H54 (cell line): ENCODE measurements at regions not wholly inside any gene's neighbourhood (a gene's known extent, or its start where the extent isn't known, plus 50 kb on each side); places are given as distances from the start of the nearest gene placed in this dataset.
"Not testable (repeated sequence)": the region's sequence is repeated elsewhere in the genome, so short reads cannot be mapped to it uniquely, and the experiment has no call there.

Source experiments
- DNase-seq: peaks from one replicate; pipeline ENCODE4 v3.0.0; 2011; ENCODE audit warnings: low spot score, mixed read lengths; ENCODE audit not compliant: insufficient read length
- FAIRE-seq: peaks from 3 replicates; lab custom pipeline; 2011; peaks lifted over from hg19 to GRCh38; lab: Jason Lieb, UNC
- POLR2A ChIP-seq: IDR thresholded peaks from 2 replicates; pipeline ENCODE4 v1.6.1; 2011; ENCODE audit warnings: low read depth, mild to moderate bottlenecking, low read length

DNA sequence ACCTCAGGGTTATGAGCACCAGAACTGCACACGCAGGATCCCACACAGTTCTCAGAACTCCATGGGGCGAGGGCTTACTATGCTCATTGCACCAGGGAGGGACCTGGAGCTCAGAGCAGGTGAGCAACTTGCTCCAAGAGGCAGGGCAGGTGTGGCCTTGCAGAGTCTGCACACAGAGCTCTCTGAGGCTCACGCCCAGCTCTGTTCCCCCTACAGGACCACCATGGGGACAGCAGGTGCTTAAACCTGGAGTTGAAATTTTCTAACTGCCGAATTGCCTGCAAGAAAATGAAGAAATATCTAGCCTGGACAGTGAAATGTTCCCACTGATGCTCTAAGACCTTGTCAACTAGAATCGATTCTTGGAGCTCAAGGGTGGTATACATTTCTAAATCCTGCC is 49.9 kb upstream of the MSMB start:
- DNase-seq, FAIRE-seq: not testable (repeated sequence)

DNA sequence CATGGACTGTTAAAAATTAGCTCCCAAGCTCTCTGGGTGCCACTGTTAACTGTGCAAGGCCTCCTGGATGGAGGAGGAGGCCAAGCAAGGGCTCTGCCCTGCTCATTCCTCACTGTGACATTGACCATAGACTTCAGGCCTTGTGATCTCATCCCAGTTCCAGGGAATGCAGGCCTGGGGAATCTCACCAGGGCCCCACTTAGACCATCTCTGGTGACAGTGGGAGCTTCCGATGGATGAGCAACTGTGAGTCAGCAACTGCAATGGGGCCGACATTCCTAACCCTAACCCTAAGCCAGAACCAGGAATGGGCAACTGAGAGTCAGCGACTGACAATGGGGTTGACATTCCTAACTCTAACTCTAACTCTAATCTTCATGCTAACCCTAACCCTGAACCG is 50.4 kb upstream of the MSMB start:
- TF ChIP-seq POLR2A: no peak
- DNase-seq (peak; percentile 26), FAIRE-seq (no peak)

GRCh38 chr10:46096909-46097575 is 51.0 kb upstream of the MSMB start:
- FAIRE-seq (no peak), DNase-seq (no peak)
- no peak for TF ChIP-seq POLR2A

- DNase-seq (no peak), FAIRE-seq (no peak)
- no peak for TF ChIP-seq POLR2A
Measured at GRCh38 chr10:46097576-46098317, 51.7 kb upstream of the MSMB start.

DNA sequence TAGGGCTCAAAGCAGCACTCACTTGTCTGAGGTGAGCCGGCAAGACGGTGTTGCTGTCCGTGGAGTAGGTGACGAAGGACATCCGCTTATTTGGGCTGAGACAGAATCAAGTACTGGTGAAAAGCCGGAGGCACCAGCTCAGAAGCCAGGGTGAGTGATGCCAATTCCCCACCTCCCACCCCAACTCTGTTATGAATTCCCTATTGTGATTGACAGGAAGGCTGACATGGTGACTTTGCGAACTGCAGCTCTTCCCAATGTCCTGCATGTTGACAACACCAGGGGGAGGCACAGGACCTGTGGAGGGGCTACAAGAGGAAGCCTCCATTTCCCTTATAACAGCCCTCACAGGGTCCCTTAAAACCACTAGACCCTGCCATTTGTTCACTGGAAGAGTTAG is 52.3 kb upstream of the MSMB start:
- FAIRE-seq: no peak
- TF ChIP-seq POLR2A: no peak

GRCh38 chr10:46098925-46099324 is 52.9 kb upstream of the MSMB start:
- not testable (repeated sequence) for DNase-seq, FAIRE-seq

More for the DNA sequence above, 52.3 kb upstream of the MSMB start:
- DNase-seq: no peak

GRCh38 chr10:46104071-46104585 is 58.1 kb upstream of the MSMB start:
- TF ChIP-seq POLR2A: no peak
- DNase-seq: no peak
- FAIRE-seq: no peak

DNA sequence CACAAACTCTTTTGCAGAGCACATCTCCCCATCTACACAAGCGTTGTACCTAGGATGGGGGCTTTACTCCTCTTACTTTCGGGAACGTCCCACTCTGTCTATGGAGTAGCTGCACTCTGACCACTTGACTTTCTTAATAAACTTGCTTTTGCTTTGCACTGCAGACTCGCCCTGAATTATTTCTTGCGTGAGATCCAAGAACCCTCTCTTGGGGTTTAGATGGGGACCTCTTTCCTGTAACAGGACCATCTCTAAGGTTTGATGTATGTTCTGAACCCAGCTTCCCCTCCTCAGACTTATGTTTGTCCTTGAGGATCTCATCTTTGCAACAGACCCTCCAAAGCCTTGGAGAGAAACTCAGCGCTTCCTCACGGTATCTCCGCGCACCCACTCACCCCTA is 59.3 kb upstream of the MSMB start:
- FAIRE-seq, DNase-seq: not testable (repeated sequence)

DNA sequence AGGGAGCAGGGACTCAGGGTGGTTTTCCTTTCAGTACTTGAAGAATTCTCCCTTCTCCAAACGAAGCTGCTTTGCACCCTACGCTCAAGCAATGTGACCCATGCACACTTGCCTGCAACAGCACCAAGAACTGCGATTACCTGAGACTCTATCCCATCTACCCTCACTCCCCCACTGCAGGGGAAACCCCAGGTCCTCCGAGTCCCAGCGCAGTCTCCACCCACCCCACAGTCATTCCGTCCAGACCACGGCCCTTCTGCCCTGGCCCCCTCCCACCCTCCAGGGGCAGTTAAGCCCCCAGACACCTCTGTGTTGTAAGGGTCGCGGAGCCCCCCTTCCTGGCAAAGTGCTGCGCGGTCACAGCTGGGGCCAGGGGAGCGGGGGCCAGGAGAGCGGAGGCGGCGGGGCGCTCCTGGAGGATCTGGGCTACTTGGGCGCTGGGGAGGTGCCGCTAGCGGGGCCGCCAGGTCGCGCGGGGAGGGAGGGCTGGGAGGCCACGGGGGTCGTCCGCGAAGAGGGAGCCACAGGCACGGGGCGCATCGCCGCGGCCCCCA is 59.9 kb upstream of the MSMB start:
- not testable (repeated sequence) for FAIRE-seq, DNase-seq

DNA sequence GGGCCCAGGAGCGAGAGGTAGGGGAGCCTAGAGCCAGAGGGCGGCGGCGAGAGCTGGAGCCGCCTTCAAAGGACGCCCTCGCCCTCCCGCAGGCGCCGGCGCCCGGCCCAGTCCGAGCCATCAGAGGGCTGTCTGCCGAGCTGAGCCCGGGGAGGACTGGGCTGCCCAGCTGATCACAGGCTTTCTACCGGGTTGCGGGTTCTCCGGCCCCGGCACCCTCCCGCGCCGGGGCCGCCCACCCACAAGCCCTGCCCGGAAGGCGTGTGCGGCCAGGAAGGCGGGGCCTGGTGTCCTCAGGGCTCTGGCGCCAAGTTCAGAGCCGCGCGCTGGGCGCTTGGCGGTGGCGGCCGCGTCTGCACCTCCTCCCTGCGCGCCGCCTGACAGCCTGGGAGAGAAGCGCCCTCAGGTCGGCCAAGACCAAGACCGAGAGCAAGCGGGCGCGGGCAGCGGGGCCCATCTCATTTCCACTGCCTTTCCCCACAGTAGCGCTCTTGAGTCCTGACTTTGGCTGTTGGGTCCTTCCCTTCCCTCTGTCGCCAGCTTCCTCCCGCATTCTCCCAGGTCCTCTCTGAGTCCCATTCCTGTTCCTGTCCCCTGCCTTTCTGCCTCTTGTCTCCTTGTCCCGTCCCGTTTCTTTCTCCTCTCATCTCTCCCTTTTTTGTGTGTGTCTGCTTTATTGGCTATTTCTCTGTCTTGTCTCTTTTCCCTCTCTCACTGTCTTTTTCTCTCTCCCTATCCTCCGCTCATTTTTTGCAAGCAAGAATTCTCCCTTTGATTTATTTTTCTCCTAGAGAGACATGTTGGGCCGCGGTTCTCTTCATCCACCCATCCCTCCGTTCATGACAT is 60.6 kb upstream of the MSMB start:
- DNase-seq: peak; percentile 47
- no peak for FAIRE-seq
- peak; percentile 70 for TF ChIP-seq POLR2A

DNA sequence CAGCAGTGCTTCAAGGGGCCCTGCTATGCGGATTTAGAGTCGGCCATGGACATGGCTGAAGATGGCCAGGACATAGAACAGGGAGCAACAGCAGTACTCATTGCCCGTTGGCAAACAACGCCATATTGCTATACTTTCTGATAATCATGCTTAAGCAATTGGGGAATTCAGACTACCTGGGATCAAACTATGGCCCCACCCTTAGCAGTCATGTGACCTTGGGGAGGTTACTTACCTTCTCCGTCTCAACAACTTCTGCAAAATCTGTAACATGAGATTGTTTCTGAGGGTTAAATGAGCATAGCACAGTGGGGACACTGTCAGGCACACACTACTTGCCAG is 62.1 kb upstream of the MSMB start:
- not testable (repeated sequence) for FAIRE-seq

DNA sequence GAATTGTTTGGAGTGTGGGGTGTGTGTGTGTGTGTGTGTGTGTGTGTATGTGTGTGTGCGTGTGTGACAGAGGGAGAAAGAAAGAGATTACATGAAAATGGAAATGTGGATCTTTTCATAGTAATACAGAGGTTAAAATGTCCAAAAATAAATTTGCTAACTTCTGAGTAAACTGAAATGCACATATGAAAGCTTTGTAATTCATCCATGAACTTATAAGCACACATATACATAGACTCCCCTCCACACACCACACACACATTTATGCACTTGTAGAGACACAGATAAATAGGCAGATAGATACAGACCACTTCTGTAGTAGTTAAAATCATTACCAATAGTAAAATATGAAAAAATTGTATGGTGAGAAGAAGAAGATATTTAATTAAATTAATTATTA is 108.2 kb upstream of the MSMB start:
- not testable (repeated sequence) for DNase-seq
- peak; percentile 36 for FAIRE-seq

More for the DNA sequence above, 62.1 kb upstream of the MSMB start:
- DNase-seq: not testable (repeated sequence)

- FAIRE-seq, DNase-seq: not testable (repeated sequence)
Measured at GRCh38 chr10:46154683-46155082, 108.6 kb upstream of the MSMB start.

DNA sequence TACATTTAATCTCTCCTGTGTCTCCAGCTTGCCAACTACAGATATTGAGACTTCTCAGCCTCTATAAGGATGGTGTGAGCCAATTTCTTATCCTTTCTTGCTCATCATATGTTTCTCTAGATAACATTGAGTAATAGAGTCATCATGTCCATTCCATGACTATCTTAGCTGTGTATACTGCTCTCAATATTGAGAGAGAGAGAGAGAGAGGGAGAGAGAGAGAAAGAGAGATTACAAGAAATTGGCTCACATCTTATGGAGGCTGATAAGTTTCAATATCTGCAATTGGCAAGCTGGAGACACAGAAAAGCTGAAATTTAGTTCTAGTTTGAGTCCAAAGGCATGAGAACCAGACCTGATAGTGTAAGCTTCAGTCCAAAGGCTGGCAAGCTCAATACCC is 110.8 kb upstream of the MSMB start:
- DNase-seq, FAIRE-seq: not testable (repeated sequence)
